ENCODE measurements at regions not wholly inside any gene's neighbourhood (a gene's known extent, or its start where the extent isn't known, plus 50 kb on each side); places are given as distances from the start of the nearest gene placed in this dataset.

GRCh38 chr12:130254461-130255276 lies 83.0 kb upstream of the PIWIL1 start:
- Histone ChIP-seq H3K27me3 (ENCODE audit: control insufficient read depth in 4 of 4, insufficient read depth in 4 of 4, low read length in 3 of 4) (no peaks in the 10 kb centered on the region), H3K36me3 (ENCODE audit: control insufficient read depth in 4 of 4, insufficient read depth in 3 of 4, low read depth in 1 of 4, low read length in 3 of 4) (no peaks in the 10 kb centered on the region), H3K27ac (ENCODE audit: low read depth in 1 of 2, low read length in 2 of 2) (no peak overlapping the region), H3K4me3 (ENCODE audit: low read depth in 1 of 3, low read length in 3 of 3) (no peak overlapping the region), H3K9ac (ENCODE audit: low read depth in 1 of 2, low read length in 2 of 2) (no peak overlapping the region), H3K4me1 (ENCODE audit: control insufficient read depth in 4 of 4, insufficient read depth in 4 of 4, low read length in 3 of 4) (no peaks in the 10 kb centered on the region), H3K9me3 (ENCODE audit: control insufficient read depth in 4 of 4, low read length in 3 of 4) (no peaks in the 10 kb centered on the region)
- WGBS: 83% methylated on average over 19 of the region's 19 CpGs
- TF ChIP-seq FOXA1 (IDR thresholded peaks at IDR 0.05): no peak
- no peak for TF ChIP-seq SP1 (IDR thresholded peaks at IDR 0.05)
- no peak for TF ChIP-seq NR2F2 (IDR thresholded peaks at IDR 0.05)
- TF ChIP-seq MAX (IDR thresholded peaks at IDR 0.05): no peak
- no peak for TF ChIP-seq HNF4A (conservative IDR thresholded peaks at IDR 0.05)
- no peak for TF ChIP-seq ATF3 (IDR thresholded peaks at IDR 0.05)
- no peak for TF ChIP-seq HNF4G (IDR thresholded peaks at IDR 0.05)
- TF ChIP-seq RXRA (IDR thresholded peaks at IDR 0.05): no peak
- no peak for TF ChIP-seq RAD21 (IDR thresholded peaks at IDR 0.05)
- TF ChIP-seq TAF1 (conservative IDR thresholded peaks at IDR 0.05): no peak
- no peak for TF ChIP-seq FOXA2 (IDR thresholded peaks at IDR 0.05)
- TF ChIP-seq CTCF (IDR thresholded peaks at IDR 0.05; ENCODE audit: low read depth, low read length, missing input control): no peak
- no peak for TF ChIP-seq YY1 (IDR thresholded peaks at IDR 0.05)
- no peak for DNase-seq (ENCODE audit: low spot score)

DNA sequence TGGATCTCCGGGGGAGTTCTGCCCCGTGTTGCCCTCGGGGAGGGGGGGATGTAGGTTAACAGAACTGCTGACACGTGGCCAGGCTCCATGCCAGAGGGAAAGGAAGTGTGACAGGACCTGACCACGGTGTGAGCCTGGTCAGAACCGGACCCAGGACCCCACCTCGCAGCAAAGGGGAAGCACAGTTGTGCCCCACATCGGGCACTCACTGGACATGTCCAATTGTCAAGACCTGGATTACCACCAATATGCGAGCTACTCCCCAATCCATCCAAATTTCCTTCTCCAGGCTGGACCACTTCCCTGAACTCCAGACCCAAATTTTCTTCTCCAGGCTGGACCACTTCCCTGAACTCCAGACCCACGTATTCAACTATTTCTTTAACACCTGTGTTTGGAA lies 78.8 kb upstream of the PIWIL1 start:
- Histone ChIP-seq H3K9me3 (ENCODE audit: control insufficient read depth in 4 of 4, low read length in 3 of 4) (no peaks in the 10 kb centered on the region), H3K27ac (ENCODE audit: low read depth in 1 of 2, low read length in 2 of 2) (no peak overlapping the region), H3K27me3 (ENCODE audit: control insufficient read depth in 4 of 4, insufficient read depth in 4 of 4, low read length in 3 of 4) (peaks cover 0 to 6% (median 0%) of the 10 kb centered on the region in 4 donors), H3K9ac (ENCODE audit: low read depth in 1 of 2, low read length in 2 of 2) (no peak overlapping the region), H3K4me1 (ENCODE audit: control insufficient read depth in 4 of 4, insufficient read depth in 4 of 4, low read length in 3 of 4) (no peaks in the 10 kb centered on the region), H3K36me3 (ENCODE audit: control insufficient read depth in 4 of 4, insufficient read depth in 3 of 4, low read depth in 1 of 4, low read length in 3 of 4) (no peaks in the 10 kb centered on the region), H3K4me3 (ENCODE audit: low read depth in 1 of 3, low read length in 3 of 3) (no peak overlapping the region)
- TF ChIP-seq NR2F2 (IDR thresholded peaks at IDR 0.05): no peak
- TF ChIP-seq CTCF (IDR thresholded peaks at IDR 0.05; ENCODE audit: low read depth, low read length, missing input control): no peak
- TF ChIP-seq HNF4A (conservative IDR thresholded peaks at IDR 0.05): no peak
- no peak for TF ChIP-seq GABPA (IDR thresholded peaks at IDR 0.05 in 1 of 2, conservative IDR thresholded peaks at IDR 0.05 in 1 of 2)
- TF ChIP-seq YY1 (IDR thresholded peaks at IDR 0.05): no peak
- no peak for TF ChIP-seq RAD21 (IDR thresholded peaks at IDR 0.05)
- no peak for TF ChIP-seq SP1 (IDR thresholded peaks at IDR 0.05)
- TF ChIP-seq TAF1 (conservative IDR thresholded peaks at IDR 0.05): no peak
- TF ChIP-seq HNF4G (IDR thresholded peaks at IDR 0.05): no peak
- 73% methylated on average over 10 of the region's 10 CpGs for WGBS
- no peak for DNase-seq (ENCODE audit: low spot score)
